PC-9 (cell line): ENCODE measurements at regions not wholly inside any gene's neighbourhood (a gene's known extent, or its start where the extent isn't known, plus 50 kb on each side); places are given as distances from the start of the nearest gene placed in this dataset.

Source experiments
- BruUV-seq: library from RNA; stranded (reverse); fragments of 400-500 nt; replicated peaks from 2 replicates; lab custom pipeline; 2021; lab: Mats Ljungman, UMichigan
- CTCF ChIA-PET: fragments of 300-600 bp; sonication (Branson Sonifier 250); formaldehyde crosslinking; loops from one replicate; lab custom pipeline; 2022; ENCODE audit warnings: antibody characterized with exemption; lab: Charles Lee
- POLR2A ChIA-PET: fragments of 300-600 bp; sonication (Branson Sonifier 250); formaldehyde crosslinking; loops from one replicate; lab custom pipeline; 2022; ENCODE audit warnings: antibody characterized with exemption; ENCODE audit not compliant: unreplicated experiment; lab: Charles Lee
- DNase-seq, 2 experiments: peaks; one replicate each; pipeline versions ENCODE4 v3.0.0 to v3.0.0-alpha.2; 2015 to 2022; ENCODE audit warnings: mixed read lengths in 1 of 2
- H2AFZ ChIP-seq: fragments of 200-600 bp; sonication (generic); 2 replicates; pipeline ENCODE4 v1.8.1; 2017; ENCODE audit warnings: antibody characterized with exemption
- H3F3A ChIP-seq: fragments of 200-600 bp; sonication (generic); 2 replicates; pipeline ENCODE4 v1.8.1; 2017; ENCODE audit warnings: antibody characterized with exemption, mild to moderate bottlenecking, low read depth; ENCODE audit not compliant: insufficient read depth
- H3K27ac ChIP-seq: fragments of 200-600 bp; sonication (generic); 2 replicates; pipeline ENCODE4 v1.6.1; 2016; ENCODE audit warnings: mixed run types
- H3K27me3 ChIP-seq: fragments of 200-600 bp; sonication (generic); 2 replicates; pipeline ENCODE4 v1.6.1; 2016; ENCODE audit warnings: low read depth, mixed run types; ENCODE audit not compliant: insufficient read depth
- H3K36me3 ChIP-seq: fragments of 200-600 bp; sonication (generic); 2 replicates; pipeline ENCODE4 v1.6.1; 2016; ENCODE audit warnings: low read depth, mixed run types
- H3K4me1 ChIP-seq: fragments of 200-600 bp; sonication (generic); replicated peaks from 2 replicates; pipeline ENCODE4 v1.6.1; 2016; ENCODE audit warnings: mixed run types; ENCODE audit not compliant: insufficient read depth
- H3K4me2 ChIP-seq: fragments of 200-600 bp; sonication (generic); 2 replicates; pipeline ENCODE4 v1.6.1; 2017; ENCODE audit warnings: mixed run types
- H3K4me3 ChIP-seq: fragments of 200-600 bp; sonication (generic); 2 replicates; pipeline ENCODE4 v1.6.1; 2016; ENCODE audit warnings: mixed run types
- H3K79me2 ChIP-seq: fragments of 200-600 bp; sonication (generic); 2 replicates; pipeline ENCODE4 v1.6.1; 2017; ENCODE audit warnings: low read depth, mixed run types
- H3K9me2 ChIP-seq: fragments of 200-600 bp; sonication (generic); 2 replicates; pipeline ENCODE4 v1.8.1; 2017; ENCODE audit warnings: mild to moderate bottlenecking; ENCODE audit not compliant: insufficient read depth
- H3K9me3 ChIP-seq: fragments of 200-600 bp; sonication (generic); 2 replicates; pipeline ENCODE4 v1.8.1; 2016; ENCODE audit warnings: low read depth; ENCODE audit not compliant: insufficient read depth
- H4K20me1 ChIP-seq: fragments of 200-600 bp; sonication (generic); 2 replicates; pipeline ENCODE4 v1.8.1; 2017; ENCODE audit not compliant: insufficient read depth
- EZH2 ChIP-seq: fragments of 200-600 bp; sonication (generic); IDR thresholded peaks from 2 replicates; pipeline ENCODE4 v1.8.0; 2017; ENCODE audit warnings: antibody characterized with exemption, low read depth
- intact Hi-C: fragments of 100-400 bp; cut with micrococcal nuclease; formaldehyde crosslinking; loops from one replicate; pipeline ENCODE4 v1.10.0; 2022; ENCODE audit not compliant: unreplicated experiment
- TF ChIP-seq, protein P1 (sequence below): fragments of 200-600 bp; sonication (generic); conservative IDR thresholded peaks from 2 replicates; pipeline ENCODE4 v1.6.1; 2017; ENCODE audit warnings: mixed run types, antibody characterized with exemption, mild to moderate bottlenecking, moderate library complexity

- no peak overlapping the region for H3K4me3 ChIP-seq
- no peaks in the 10 kb centered on the region for H4K20me1 ChIP-seq
- no peaks in the 10 kb centered on the region for H3K27me3 ChIP-seq
- no peak overlapping the region for H3K27ac ChIP-seq
- H3K4me2 ChIP-seq = no peak overlapping the region
- no peak for DNase-seq
- no peaks in the 10 kb centered on the region for H3K9me2 ChIP-seq
- ChIA-PET POLR2A (no interaction called here), CTCF (no interaction called here)
- H3F3A ChIP-seq = no peaks in the 10 kb centered on the region
- no TSS peak for BruUV-seq
- H3K9me3 ChIP-seq = no peaks in the 10 kb centered on the region
- intact Hi-C loops = no loop called here
- H3K36me3 ChIP-seq = no peaks in the 10 kb centered on the region
- TF ChIP-seq, protein P1, sequence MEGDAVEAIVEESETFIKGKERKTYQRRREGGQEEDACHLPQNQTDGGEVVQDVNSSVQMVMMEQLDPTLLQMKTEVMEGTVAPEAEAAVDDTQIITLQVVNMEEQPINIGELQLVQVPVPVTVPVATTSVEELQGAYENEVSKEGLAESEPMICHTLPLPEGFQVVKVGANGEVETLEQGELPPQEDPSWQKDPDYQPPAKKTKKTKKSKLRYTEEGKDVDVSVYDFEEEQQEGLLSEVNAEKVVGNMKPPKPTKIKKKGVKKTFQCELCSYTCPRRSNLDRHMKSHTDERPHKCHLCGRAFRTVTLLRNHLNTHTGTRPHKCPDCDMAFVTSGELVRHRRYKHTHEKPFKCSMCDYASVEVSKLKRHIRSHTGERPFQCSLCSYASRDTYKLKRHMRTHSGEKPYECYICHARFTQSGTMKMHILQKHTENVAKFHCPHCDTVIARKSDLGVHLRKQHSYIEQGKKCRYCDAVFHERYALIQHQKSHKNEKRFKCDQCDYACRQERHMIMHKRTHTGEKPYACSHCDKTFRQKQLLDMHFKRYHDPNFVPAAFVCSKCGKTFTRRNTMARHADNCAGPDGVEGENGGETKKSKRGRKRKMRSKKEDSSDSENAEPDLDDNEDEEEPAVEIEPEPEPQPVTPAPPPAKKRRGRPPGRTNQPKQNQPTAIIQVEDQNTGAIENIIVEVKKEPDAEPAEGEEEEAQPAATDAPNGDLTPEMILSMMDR = no peak
- no peak for TF ChIP-seq EZH2
- no peaks in the 10 kb centered on the region for H3K4me1 ChIP-seq
- H3K79me2 ChIP-seq = no peaks in the 10 kb centered on the region
- no peak overlapping the region for H2AFZ ChIP-seq
Observed at GRCh38 chr5:21049901-21050300, 1061.9 kb upstream of the CDH18 start.

GRCh38 chr5:21030981-21031380 is 1043.0 kb upstream of the CDH18 start:
- ChIA-PET POLR2A (no interaction called here), CTCF (no interaction called here)
- Histone ChIP-seq H3K79me2 (no peaks in the 10 kb centered on the region), H3K36me3 (no peaks in the 10 kb centered on the region), H3K27ac (no peak overlapping the region), H3K9me2 (peaks cover 4% of the 10 kb centered on the region; the same call in 1 of the 2 replicates), H4K20me1 (no peaks in the 10 kb centered on the region; the same call in 1 of the 2 replicates), H3K27me3 (no peaks in the 10 kb centered on the region), H2AFZ (peak overlapping the region; percentile 66; the same call in 1 of the 2 replicates), H3K4me1 (no peaks in the 10 kb centered on the region), H3F3A (no peaks in the 10 kb centered on the region), H3K9me3 (no peaks in the 10 kb centered on the region), H3K4me2 (no peak overlapping the region), H3K4me3 (no peak overlapping the region)
- no peak for TF ChIP-seq EZH2
- TF ChIP-seq, protein P1 = no peak
- no peak for DNase-seq
- BruUV-seq = no TSS peak
- intact Hi-C loops = no loop called here

DNA sequence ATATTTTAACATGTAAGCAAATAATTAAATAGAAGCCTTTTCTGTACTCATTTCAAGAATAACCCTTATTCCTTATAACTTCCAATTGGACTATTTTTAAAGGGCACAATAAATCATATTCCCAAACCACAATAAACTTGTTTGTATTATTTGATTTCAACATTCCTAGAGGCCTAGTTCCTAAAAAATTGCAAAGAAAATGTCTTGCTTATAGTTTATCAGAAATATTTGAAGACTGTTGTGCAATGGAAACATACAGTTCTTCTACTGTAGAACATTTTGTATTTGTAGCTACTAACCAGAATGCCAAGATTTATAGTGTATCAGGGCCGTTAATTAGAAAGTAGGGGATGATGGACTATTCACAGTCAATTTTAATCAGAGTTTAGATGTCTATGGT is 1037.0 kb upstream of the CDH18 start:
- Histone ChIP-seq H3K79me2 (no peaks in the 10 kb centered on the region), H3K27me3 (no peaks in the 10 kb centered on the region), H3K9me3 (no peaks in the 10 kb centered on the region), H3K27ac (no peak overlapping the region), H3K4me3 (no peak overlapping the region), H3K36me3 (no peaks in the 10 kb centered on the region), H3K4me2 (no peak overlapping the region), H3F3A (no peaks in the 10 kb centered on the region), H3K4me1 (no peaks in the 10 kb centered on the region), H4K20me1 (no peaks in the 10 kb centered on the region), H2AFZ (no peak overlapping the region), H3K9me2 (no peaks in the 10 kb centered on the region; the same call in 1 of the 2 replicates)
- no peak for TF ChIP-seq EZH2
- TF ChIP-seq, protein P1 = no peak
- DNase-seq = no peak
- intact Hi-C loops = no loop called here
- BruUV-seq = no TSS peak
- ChIA-PET POLR2A (no interaction called here), CTCF (no interaction called here)
